DMS 273 (cell line): ENCODE measurements at regions not wholly inside any gene's neighbourhood (a gene's known extent, or its start where the extent isn't known, plus 50 kb on each side); places are given as distances from the start of the nearest gene placed in this dataset.

Experiments used
- DNase-seq: peaks from one replicate; lab custom pipeline; 2025; ENCODE audit not compliant: unreplicated experiment; lab: John Stamatoyannopoulos, UW

DNA sequence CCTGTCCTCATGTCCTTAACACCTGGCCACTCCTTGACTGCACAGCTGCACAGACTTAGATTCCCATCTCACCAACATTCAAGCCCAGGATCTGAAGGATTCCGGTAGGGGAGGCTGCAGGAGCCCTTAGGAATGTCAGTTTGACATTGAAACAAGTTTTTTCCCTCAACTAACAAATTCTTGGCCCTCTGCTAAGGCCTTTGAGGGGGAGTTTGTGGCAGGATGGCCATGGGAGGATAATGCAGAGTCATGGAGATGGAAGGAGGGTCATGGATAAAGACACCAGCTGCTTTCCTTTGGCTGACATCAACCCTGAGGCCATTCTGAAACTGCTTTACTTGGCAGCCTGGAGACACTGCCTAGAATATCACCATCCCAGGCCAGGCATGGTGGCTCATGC is 63.4 kb upstream of the PPP2R5A start:
- no peak for DNase-seq

DNA sequence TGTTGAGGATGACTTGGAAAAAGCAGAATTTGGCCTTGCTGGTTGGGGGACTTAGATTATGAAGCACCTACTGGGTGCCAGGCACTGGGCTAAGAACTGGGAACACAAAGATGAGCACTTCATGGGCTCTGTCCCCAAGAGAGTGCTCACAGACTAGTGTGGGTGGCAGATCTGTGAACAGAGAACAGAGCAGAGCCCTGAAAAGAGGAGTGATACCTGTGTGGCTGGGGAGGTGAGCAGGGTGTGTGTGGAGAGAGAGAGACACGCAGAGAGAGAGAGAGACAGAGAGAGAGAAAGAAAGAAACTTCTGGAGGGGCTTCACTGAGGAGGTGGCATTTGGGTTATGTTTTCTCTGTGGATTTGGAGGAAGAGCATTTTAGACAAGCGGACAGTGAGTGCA is 61.1 kb upstream of the PPP2R5A start:
- no peak for DNase-seq

DNA sequence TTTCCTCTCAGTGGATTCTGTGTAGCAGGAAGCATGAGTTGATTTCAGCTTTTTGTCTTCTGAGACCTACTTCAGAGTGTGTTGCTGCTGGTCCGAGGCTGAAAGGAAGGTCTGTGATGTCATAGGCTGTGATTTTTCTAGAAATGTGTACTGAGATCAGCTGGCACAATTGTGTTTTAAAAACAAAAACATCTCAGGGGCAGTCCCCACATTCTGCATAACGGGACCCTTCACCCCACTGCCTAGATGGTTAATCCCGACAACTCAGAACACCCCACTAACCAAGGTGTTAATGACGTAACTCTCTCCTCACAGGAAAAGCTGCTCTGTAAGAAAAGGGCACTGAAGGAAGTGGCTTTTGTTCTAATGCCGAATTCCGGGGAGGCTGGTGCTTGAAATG is 59.8 kb upstream of the PPP2R5A start:
- no peak for DNase-seq

DNA sequence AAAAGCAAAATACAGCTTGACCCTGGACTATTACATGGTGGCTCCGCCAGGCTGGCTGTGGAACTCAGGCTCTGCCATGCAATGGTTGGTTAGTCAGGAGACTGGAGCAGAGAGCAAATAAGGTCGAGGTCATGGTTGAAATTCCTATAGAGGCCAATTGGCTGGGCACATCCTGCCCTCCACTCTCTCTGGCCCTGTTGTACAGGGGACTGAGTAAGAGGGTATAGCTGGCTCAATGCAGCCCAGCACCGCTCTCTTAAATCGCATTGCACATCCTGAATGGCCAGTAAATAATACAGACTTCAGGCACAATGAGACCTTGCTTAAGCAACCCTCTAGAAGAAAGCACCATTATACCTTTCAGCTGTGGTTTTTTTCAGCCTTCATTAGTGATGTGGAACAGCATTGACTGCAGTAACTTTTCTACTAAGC is 59.3 kb upstream of the PPP2R5A start:
- DNase-seq: no peak

DNA sequence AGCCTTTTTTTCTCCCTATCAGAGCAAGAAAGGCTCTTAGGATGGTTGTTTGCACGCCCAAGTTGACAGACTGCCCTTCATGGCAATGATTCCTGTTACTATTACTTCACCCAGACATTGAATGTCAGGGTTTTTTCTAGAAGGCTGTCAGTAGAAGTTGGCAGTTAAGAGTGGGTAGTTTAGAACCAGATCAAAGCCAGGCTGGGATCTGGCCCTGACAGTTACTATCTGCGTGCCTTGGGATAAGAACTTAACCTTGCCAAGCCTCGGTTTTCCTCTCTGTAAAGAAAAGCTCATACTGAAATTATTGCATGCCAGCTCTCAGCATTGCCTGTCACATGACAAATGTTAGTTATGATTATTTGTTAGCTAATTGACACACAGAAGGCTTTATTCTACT is 58.7 kb upstream of the PPP2R5A start:
- DNase-seq: no peak

DNA sequence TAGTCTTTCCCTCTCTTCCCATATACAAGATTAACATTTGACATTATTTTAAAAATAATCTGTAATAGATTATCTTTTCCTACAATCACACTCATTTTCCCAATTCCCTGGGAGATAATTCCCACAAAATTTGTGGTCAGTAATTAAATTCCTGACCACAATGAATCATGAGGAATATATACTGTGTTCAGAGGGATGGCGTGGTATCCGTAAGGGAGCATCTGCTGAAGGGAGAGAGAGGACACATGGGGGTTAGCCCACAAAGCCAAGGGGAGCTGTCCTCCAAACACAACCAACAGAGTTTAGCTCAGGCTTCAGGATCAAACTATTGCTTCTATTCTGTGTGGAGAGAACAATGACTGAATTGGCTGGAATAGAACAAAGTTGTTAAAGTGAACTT is 57.1 kb upstream of the PPP2R5A start:
- DNase-seq: no peak

DNA sequence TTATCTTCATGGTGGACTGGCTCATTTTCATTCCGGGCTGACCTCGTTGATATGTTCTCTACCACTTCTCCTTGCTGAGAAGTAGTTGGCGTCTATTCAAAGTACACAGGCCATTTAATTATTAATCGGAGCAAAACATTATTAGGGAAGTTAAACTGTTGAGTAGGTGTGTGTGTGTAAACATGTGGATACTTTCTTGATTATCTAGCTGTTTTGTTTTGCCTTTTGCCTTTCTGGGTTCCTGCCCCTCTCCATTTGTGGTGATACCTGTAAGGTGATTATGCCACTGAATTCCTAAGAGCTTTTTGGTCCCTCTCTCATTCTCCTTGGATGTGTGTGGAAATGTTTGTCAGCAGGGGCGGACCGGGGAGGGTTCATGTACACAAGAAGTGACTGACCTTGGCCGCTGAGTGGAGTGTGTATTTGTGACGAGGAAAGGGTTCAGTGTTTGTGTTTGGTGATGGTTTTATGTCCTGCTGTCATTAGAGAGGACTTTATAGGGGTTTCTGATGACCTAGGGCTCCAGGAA is 56.6 kb upstream of the PPP2R5A start:
- no peak for DNase-seq

DNA sequence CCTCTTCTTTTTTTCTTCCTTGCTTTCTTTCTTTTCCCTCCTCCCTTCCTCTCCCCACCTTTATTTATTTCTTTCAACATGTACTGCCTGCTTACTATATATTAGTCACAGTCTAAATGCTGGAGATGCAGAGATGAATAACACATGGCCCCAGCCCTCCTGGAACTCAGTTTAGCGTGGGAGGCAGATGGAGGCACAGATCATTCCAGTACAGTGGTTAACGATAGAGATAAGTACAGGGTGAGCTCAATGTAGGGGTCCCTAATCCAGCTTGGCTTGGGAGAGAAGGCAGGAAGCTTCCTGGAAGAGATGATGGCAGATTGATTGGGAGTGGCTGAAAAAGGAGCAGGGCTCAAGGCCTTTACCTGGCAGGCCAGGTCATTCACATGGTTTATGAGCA is 55.6 kb upstream of the PPP2R5A start:
- DNase-seq: no peak

DNA sequence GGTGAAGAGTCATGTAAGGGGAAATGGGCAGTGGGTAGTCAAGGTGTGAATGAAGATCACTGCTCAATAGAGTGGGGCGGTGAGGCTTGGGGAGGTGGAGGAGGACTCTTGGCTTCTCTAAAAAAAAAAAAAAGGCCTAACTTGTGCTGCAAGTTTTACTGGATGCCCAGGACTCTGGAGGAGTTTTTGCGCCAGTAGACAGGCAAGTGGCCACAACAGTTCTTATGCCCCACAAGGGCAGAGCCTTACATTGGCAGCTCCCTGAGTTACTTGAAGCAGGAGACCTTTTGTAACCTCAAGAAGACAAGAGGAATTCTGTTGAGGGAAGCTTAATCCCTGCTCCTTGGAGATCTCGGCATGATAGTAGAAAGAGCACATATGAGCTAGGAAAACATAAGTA is 54.9 kb upstream of the PPP2R5A start:
- DNase-seq: no peak

DNA sequence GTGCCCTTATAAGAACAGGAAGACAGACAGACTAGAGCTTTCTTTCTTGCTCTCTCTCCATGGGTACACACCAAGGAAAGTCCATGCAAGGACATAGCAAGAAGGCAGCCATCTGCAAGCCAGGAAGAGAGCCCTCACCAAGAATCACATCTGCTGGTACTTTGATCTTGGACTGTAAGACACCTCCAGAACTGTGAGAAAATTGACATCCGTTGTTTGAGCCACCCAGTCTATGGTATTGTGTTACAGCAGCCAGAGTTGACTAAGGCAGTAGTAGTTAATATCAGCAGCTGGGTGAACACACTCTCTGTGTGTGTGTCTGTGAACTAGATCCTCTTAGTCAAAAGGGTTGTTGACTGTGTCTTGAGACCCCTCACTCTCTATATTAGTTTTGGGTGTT is 53.8 kb upstream of the PPP2R5A start:
- DNase-seq: no peak

DNA sequence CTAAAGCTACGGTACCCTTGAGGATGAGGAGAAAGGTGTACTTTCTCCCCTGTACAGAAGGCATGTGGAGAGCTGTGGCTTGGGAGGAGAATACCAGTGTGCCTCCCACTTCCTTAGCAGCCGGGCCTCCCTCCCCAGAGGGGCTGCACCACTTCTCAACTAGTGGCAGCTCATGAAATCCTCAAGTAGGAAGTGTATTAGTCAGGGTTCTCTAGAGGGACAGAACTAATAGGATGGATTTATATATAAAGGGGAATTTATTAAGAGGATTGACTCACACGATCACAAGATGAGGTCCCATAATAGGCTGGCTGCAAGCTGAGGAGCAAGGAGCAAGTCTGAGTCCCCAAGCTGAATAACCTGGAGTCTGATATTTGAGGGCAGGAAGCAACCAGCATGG is 53.1 kb upstream of the PPP2R5A start:
- DNase-seq: no peak

DNA sequence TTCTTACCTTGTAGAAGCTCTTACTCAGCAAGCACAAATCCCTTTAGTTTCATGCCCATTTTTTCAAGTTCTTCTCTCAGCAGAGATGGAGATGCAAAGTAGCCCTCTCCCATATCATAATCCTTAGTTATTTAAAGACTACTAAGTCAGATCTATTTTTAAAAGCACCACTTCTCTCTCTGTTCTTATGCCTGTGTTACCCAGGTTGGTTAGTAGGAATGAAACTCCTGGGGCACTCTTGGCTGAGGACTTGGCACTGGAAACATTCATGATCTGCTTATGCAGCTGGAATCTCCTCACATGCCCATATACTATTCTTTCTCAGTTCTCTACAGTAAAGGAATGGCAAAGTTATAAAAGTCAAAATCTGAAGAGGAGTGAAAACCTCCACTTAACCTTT is 51.9 kb upstream of the PPP2R5A start:
- no peak for DNase-seq

DNA sequence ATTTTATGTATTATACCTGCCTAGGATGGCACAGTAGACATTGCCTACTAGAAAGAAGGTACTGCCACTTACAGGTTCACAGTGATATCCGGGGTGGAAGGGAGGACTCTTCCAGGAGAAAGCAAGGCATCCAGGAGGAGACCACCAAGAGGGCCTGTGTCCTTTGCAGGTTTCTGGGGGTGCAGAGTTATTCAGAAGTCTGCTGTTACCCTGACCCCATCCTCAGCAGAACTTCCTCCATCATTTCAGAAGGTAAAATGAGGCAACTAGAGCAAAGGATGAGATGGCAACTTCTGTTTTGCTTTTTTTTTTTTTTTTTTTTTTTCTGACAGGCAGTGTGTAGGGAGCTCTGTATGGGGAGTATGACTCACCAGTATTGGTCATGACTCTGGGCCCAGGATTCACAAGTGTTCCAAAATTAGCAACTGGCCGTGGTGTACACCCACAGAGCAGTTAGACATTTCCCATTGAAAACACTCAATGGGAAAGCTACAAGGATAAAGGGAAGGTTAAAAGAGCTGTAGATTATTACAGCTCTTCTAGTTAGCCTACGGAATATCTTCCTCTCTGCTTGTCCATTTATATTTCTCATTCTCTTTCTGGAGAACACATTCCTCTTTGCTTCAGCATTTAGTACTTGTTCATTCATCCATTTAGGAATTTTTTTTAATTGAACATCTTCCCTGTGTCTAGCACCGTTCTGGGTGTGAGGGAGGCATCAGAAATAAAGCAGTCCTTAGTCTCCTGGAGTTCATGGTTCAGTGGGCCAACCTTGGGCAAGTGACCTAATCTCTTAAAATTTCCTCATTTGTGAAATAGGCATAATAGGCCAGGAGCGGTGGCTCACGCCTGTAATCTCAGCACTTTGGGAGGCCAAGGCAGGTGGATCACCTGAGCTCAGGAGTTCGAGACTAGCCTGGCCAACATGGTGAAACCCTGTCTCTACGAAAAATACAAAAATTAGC is 50.5 kb upstream of the PPP2R5A start:
- peak; percentile 19 for DNase-seq
